ENCODE measurements at regions not wholly inside any gene's neighbourhood (a gene's known extent, or its start where the extent isn't known, plus 50 kb on each side); places are given as distances from the start of the nearest gene placed in this dataset.

DNA sequence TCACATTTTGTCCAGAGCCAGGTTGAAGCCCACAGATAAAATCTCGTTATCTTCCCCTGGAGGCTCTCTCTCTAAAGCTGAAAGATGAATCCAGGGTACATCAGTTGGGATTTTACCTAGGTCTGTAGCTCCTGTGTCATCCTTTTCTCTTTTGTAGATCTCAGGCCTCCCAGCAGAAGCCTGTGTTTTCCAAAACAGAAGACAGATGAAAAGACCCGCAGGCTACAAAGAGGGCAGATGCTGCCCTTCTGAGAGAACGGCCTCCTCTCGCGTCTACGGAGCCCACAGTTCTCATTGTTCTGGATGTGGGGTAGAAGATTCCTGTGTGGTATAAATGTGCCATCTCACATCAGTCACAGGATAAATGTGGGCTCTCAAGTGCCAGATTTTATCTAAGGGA lies 139.5 kb downstream of the SUCLG1 start:
- TF ChIP-seq SUZ12 (IDR thresholded peaks at IDR 0.05; ENCODE audit: extremely low read depth, insufficient read depth, insufficient read length) (no peak), ZNF274 (IDR thresholded peaks at IDR 0.05; ENCODE audit: low read depth, low read length) (no peak)

Data from NT2/D1 (cell line).